ENCODE measurements at regions not wholly inside any gene's neighbourhood (a gene's known extent, or its start where the extent isn't known, plus 50 kb on each side); places are given as distances from the start of the nearest gene placed in this dataset.

DNA sequence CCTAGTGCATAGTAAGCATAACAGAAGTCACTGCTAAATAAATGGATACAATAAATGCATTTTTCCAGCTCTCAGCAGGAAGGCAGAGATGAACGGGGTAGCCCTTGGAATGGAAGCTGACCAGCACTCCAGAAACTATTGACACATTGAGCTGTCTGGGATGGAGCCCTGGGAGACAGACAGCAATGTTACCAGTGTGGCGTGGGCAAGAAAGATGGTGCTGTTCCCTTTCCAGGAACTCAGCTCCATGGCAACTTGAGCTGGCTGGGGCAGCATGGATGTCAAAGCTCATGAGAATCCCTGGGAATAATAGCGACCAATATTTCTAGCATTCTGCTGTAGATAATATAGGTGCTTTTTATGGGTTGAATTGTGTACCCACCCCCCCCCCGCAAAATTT lies 104.3 kb upstream of the PTPRT start:
- TF ChIP-seq TAF1 (IDR thresholded peaks at IDR 0.05; ENCODE audit: borderline replicate concordance, insufficient read depth, low read length) (no peak), POLR2AphosphoS5 (IDR thresholded peaks at IDR 0.05; ENCODE audit: low read depth, low read length) (no peak), FOXP2 (optimal IDR thresholded peaks at IDR 0.05; ENCODE audit: borderline replicate concordance, extremely low read depth, extremely low read length, insufficient read depth) (no peak), SIN3A (IDR thresholded peaks at IDR 0.05; ENCODE audit: borderline replicate concordance, insufficient read depth, low read length) (no peak)
- TF ChIP-seq, protein P1, sequence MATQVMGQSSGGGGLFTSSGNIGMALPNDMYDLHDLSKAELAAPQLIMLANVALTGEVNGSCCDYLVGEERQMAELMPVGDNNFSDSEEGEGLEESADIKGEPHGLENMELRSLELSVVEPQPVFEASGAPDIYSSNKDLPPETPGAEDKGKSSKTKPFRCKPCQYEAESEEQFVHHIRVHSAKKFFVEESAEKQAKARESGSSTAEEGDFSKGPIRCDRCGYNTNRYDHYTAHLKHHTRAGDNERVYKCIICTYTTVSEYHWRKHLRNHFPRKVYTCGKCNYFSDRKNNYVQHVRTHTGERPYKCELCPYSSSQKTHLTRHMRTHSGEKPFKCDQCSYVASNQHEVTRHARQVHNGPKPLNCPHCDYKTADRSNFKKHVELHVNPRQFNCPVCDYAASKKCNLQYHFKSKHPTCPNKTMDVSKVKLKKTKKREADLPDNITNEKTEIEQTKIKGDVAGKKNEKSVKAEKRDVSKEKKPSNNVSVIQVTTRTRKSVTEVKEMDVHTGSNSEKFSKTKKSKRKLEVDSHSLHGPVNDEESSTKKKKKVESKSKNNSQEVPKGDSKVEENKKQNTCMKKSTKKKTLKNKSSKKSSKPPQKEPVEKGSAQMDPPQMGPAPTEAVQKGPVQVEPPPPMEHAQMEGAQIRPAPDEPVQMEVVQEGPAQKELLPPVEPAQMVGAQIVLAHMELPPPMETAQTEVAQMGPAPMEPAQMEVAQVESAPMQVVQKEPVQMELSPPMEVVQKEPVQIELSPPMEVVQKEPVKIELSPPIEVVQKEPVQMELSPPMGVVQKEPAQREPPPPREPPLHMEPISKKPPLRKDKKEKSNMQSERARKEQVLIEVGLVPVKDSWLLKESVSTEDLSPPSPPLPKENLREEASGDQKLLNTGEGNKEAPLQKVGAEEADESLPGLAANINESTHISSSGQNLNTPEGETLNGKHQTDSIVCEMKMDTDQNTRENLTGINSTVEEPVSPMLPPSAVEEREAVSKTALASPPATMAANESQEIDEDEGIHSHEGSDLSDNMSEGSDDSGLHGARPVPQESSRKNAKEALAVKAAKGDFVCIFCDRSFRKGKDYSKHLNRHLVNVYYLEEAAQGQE (IDR thresholded peaks at IDR 0.05; ENCODE audit: insufficient read depth in 1 of 2, low read depth in 2 of 2, low read length in 2 of 2), result no peak

DNA sequence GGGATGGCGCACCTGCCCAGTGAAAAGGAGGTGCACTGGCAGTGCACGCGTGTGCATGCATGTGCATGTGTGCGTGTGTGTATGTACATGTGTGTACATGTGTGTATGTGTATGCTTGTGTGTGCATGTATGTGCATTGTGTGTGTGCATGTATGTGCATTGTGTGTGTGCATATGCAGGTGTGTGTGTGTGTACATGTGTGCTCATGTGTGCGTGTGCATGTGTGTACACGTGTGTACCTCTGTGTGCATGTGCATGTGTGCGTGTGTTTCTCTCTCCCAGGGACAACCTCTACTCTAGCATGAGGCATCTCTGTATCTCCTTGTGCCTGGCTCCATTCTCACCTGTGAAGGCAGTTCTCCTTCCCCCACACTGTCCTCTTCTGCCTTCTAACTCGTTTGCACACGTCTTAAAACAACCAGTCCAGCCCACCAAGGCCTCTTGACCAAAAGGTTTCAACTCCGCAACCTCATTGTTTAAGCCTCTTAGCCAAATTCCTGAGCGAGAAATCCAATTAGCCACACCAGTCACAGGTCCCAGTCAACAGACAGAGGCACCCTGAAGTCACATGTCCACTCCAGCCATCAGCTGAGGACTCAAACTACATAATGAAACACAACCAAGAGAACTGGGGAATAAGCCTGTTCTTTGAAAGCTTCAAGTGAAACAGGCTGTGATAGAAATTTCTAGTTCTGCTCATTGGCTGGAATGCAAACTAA lies 103.5 kb upstream of the PTPRT start:
- TF ChIP-seq TAF1 (IDR thresholded peaks at IDR 0.05; ENCODE audit: borderline replicate concordance, insufficient read depth, low read length) (no peak), POLR2AphosphoS5 (IDR thresholded peaks at IDR 0.05; ENCODE audit: low read depth, low read length) (no peak), FOXP2 (optimal IDR thresholded peaks at IDR 0.05; ENCODE audit: borderline replicate concordance, extremely low read depth, extremely low read length, insufficient read depth) (no peak), SIN3A (IDR thresholded peaks at IDR 0.05; ENCODE audit: borderline replicate concordance, insufficient read depth, low read length) (no peak)
- TF ChIP-seq, protein P1 (IDR thresholded peaks at IDR 0.05; ENCODE audit: insufficient read depth in 1 of 2, low read depth in 2 of 2, low read length in 2 of 2), result no peak

DNA sequence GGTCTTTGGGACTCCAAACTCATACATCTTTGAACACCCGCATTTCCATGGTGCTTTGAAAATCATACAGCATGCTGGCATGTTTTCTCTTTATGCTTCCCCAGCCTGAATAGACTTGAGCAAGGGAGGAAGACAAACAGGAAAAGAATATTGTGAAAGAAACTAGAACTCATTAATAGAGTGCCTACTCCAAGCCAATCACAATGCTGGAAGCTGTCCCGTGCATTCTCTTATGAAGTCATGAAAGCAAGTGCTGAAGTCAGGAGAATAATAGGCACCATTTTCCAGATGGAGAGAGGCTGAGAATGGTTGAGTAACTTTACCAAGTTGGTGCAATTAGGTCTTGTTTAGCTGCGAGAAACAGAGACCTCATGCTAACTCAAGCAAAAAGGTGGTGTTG lies 102.5 kb upstream of the PTPRT start:
- TF ChIP-seq, protein P1 (IDR thresholded peaks at IDR 0.05; ENCODE audit: insufficient read depth in 1 of 2, low read depth in 2 of 2, low read length in 2 of 2), result no peak
- TF ChIP-seq TAF1 (IDR thresholded peaks at IDR 0.05; ENCODE audit: borderline replicate concordance, insufficient read depth, low read length) (no peak), FOXP2 (optimal IDR thresholded peaks at IDR 0.05; ENCODE audit: borderline replicate concordance, extremely low read depth, extremely low read length, insufficient read depth) (no peak), POLR2AphosphoS5 (IDR thresholded peaks at IDR 0.05; ENCODE audit: low read depth, low read length) (no peak), SIN3A (IDR thresholded peaks at IDR 0.05; ENCODE audit: borderline replicate concordance, insufficient read depth, low read length) (no peak)

DNA sequence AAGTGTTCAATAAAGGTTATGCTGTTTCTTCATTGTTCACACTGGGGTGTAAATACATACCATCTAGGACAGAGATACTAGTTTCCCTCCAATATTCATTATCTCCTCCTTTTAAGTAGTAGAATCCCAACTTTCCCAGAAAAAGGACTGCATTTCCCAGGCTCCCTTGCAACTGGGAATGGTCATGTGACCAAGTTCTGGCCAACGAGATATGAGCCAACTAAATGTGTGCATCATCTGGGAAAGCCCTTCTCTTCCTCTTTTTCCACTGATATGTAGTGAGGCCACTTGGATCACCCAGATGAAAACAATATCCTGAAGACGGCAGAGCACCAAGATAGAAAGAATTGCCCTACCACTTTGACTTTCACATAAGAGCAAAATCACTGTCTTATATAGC lies 97.9 kb upstream of the PTPRT start:
- TF ChIP-seq SIN3A (IDR thresholded peaks at IDR 0.05; ENCODE audit: borderline replicate concordance, insufficient read depth, low read length) (no peak), FOXP2 (optimal IDR thresholded peaks at IDR 0.05; ENCODE audit: borderline replicate concordance, extremely low read depth, extremely low read length, insufficient read depth) (no peak), TAF1 (IDR thresholded peaks at IDR 0.05; ENCODE audit: borderline replicate concordance, insufficient read depth, low read length) (no peak), POLR2AphosphoS5 (IDR thresholded peaks at IDR 0.05; ENCODE audit: low read depth, low read length) (no peak)
- TF ChIP-seq, protein P1 (IDR thresholded peaks at IDR 0.05; ENCODE audit: insufficient read depth in 1 of 2, low read depth in 2 of 2, low read length in 2 of 2), result no peak

All from PFSK-1 (cell line).